Mesothelial cell of epicardium (in vitro differentiated cells): ENCODE measurements at regions not wholly inside any gene's neighbourhood (a gene's known extent, or its start where the extent isn't known, plus 50 kb on each side); places are given as distances from the start of the nearest gene placed in this dataset.

Source experiments
- DNase-seq, 2 experiments: peaks; one replicate each; pipeline ENCODE4 v3.0.0; 2021; ENCODE audit warnings: low spot score in 2 of 2; ENCODE audit not compliant: unreplicated experiment in 2 of 2
- H3K27ac Mint-ChIP-seq: 2 replicates; pipeline ENCODE4 v1.8.0; 2021; ENCODE audit warnings: mixed read lengths
- H3K27me3 Mint-ChIP-seq: 2 replicates; pipeline ENCODE4 v1.8.0; 2021; ENCODE audit warnings: low read depth, mixed read lengths
- H3K36me3 Mint-ChIP-seq: 2 replicates; pipeline ENCODE4 v1.8.0; 2021; ENCODE audit warnings: mixed read lengths
- H3K4me1 Mint-ChIP-seq: 2 replicates; pipeline ENCODE4 v1.8.0; 2021; ENCODE audit warnings: mixed read lengths
- H3K4me3 Mint-ChIP-seq: 2 replicates; pipeline ENCODE4 v1.8.0; 2021; ENCODE audit warnings: mild to moderate bottlenecking, moderate library complexity, mixed read lengths
- H3K9me3 Mint-ChIP-seq: 2 replicates; pipeline ENCODE4 v1.8.0; 2021; ENCODE audit warnings: mixed read lengths
- CTCF ChIP-seq: fragments of 200-600 bp; sonication (generic); IDR thresholded peaks from one replicate; pipeline ENCODE4 v1.5.0; 2021; ENCODE audit warnings: antibody characterized with exemption; ENCODE audit not compliant: unreplicated experiment

DNA sequence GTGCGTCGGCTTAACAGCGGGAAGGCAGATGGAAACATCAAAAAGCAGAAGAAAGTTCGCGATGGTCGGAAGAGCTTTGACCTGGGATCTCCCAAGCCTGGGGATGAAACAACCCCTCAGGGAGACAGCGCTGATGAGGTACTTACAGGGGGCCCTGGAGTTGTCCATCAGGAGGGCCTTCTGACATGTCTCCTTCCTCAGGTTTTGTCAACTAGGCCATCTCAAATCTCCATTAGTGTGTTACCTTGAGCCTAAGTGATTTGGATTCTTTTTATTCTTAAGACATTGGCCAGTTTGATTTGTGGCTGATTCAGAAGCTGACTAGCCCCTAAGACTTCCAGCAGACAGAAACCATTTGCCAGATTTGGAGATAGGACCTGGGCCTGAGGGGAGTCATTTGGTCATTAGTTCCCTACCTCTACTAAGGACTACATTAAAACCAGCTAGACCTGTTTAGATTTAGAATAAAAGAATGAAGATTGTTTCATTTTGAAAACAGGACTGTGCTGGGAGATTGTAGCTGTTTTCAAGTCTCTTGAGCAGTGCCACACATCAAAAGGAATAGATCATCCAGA is 97.6 kb upstream of the UMPS start:
- H3K36me3 Mint-ChIP-seq, result peaks cover 5% of the 10 kb centered on the region
- no peaks in the 10 kb centered on the region for H3K27me3 Mint-ChIP-seq
- H3K9me3 Mint-ChIP-seq, result no peaks in the 10 kb centered on the region
- H3K27ac Mint-ChIP-seq, result peak overlapping the region; percentile 70
- H3K4me3 Mint-ChIP-seq, result no peak overlapping the region
- no peak for DNase-seq
- peaks cover 69% of the 10 kb centered on the region for H3K4me1 Mint-ChIP-seq
- TF ChIP-seq CTCF, result no peak

GRCh38 chr3:124633524-124633923 is 96.7 kb upstream of the UMPS start:
- H3K9me3 Mint-ChIP-seq, result no peaks in the 10 kb centered on the region
- peaks cover 64% of the 10 kb centered on the region for H3K4me1 Mint-ChIP-seq
- TF ChIP-seq CTCF, result no peak
- H3K36me3 Mint-ChIP-seq, result peaks cover 5% of the 10 kb centered on the region
- H3K27ac Mint-ChIP-seq, result peak overlapping the region; percentile 70
- H3K27me3 Mint-ChIP-seq, result no peaks in the 10 kb centered on the region
- H3K4me3 Mint-ChIP-seq, result no peak overlapping the region
- no peak for DNase-seq

GRCh38 chr3:124634210-124635168 is 95.8 kb upstream of the UMPS start:
- Mint-ChIP-seq H3K9me3 (no peaks in the 10 kb centered on the region), H3K27ac (no peak overlapping the region), H3K36me3 (peaks cover 5% of the 10 kb centered on the region), H3K4me1 (peaks cover 56% of the 10 kb centered on the region), H3K4me3 (no peak overlapping the region), H3K27me3 (no peaks in the 10 kb centered on the region)
- TF ChIP-seq CTCF, result no peak
- DNase-seq, result no peak

DNA sequence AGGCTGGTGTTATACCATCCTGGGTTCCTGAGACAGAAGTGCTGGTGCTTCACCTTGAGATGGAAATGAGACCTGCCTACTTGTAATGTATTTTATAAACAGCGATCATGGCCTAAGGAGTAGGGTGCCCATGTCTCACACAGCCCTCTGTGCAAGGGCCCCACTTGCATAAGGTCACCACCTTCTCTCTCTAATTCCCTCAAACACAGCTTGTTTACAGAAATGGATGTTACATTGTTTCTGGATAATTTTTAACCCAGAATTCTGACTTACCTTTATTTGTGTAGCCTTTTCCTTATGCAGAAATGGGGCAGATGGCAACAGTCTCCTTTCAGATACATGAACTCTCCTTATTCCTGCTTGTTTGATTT is 95.1 kb upstream of the UMPS start:
- Mint-ChIP-seq H3K4me3 (no peak overlapping the region), H3K4me1 (peaks cover 49% of the 10 kb centered on the region), H3K36me3 (peaks cover 8% of the 10 kb centered on the region), H3K27ac (no peak overlapping the region), H3K9me3 (no peaks in the 10 kb centered on the region), H3K27me3 (no peaks in the 10 kb centered on the region)
- no peak for DNase-seq
- no peak for TF ChIP-seq CTCF

- no peak for DNase-seq
- H3K36me3 Mint-ChIP-seq, result peaks cover 9% of the 10 kb centered on the region
- peak overlapping the region; percentile 44 for H3K27ac Mint-ChIP-seq
- TF ChIP-seq CTCF, result no peak
- no peaks in the 10 kb centered on the region for H3K27me3 Mint-ChIP-seq
- no peak overlapping the region for H3K4me3 Mint-ChIP-seq
- peaks cover 38% of the 10 kb centered on the region for H3K4me1 Mint-ChIP-seq
- H3K9me3 Mint-ChIP-seq, result no peaks in the 10 kb centered on the region
Measured at GRCh38 chr3:124636101-124636862, 94.0 kb upstream of the UMPS start.
